GM18868 (cell line): ENCODE measurements at regions not wholly inside any gene's neighbourhood (a gene's known extent, or its start where the extent isn't known, plus 50 kb on each side); places are given as distances from the start of the nearest gene placed in this dataset.

Experiments used
- ATAC-seq: cut with Tn5 transposase; IDR thresholded peaks from one replicate; pipeline ENCODE4 v1.9.1; 2021; ENCODE audit warnings: mild to moderate bottlenecking, moderate library complexity; ENCODE audit not compliant: unreplicated experiment

GRCh38 chr5:2125171-2125900 is 242.6 kb upstream of the IRX4 start:
- no peak for ATAC-seq

DNA sequence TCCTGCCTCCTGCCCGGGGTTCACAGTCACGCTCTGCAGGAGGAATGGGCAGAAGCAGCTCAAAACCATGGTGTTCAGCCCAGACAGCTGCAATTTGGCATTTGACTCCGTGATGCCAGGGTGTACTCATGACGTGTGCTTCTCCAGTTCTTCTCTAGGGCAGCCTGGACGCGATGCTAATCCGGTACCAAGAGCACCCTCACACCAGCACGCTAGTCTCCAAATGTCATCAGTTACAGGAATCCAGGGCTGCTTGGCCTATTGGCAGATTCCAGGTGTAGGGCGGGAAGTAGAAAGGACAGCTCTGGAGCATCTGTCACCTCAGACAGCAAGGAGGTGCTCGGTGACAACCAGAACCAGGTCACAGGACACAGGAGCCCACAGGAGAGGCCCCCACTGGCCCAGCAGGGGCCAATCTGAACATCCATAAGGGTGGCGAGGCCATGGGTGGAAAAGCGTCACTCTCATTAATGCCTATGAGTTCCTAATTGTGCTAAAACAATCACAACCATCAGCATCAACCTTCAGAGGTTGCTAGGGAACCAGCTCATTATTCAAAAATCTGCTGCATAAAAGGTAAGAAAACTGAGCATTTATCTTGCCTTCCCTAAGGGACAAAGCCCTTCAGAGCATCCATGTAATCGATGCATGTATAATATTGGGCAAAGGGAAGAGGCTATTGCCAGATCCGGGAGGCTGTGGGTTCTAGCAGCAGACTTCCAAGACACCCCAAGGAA is 241.9 kb upstream of the IRX4 start:
- ATAC-seq: no peak

DNA sequence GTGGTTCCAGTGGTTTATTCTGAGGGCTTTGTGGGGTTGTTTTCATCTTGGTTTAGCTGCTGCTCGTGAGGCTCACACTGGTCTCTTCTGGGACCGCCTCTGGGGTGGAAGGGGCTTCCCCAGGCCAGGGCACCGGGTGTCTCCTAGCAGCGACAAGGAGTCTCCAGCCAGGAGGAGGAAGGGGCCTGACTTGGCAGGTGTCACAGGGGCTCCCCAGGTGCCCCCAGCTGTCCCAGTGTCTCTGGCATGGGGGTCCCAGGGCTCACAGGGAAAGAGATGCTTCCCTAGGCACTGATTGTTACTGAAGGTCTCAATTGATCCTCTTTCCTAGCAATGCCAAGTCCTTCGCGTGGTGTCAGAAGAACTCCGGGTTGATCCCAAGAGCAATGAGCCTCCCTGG is 241.1 kb upstream of the IRX4 start:
- no peak for ATAC-seq

DNA sequence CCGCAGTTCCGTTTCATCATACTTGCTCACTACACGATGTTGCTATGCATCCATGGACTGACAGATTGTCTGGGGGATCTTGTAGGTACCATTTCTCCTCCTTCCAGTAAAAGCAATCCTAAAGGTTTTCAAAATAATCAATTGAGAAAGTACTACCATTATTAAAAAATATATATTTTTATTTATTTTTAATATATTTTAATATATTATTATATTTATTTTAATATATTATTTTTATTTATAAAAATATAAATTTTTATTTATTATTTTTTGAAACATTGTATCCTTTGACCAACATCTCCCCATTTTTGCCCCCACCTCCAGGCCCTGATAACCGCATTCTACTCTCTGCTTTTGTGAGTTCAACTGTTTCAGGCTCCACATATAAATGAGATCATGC is 237.6 kb upstream of the IRX4 start:
- no peak for ATAC-seq

- ATAC-seq: no peak
Measured at GRCh38 chr5:2119573-2119972, 236.8 kb upstream of the IRX4 start.

- ATAC-seq: no peak
Measured at GRCh38 chr5:2113348-2114131, 230.8 kb upstream of the IRX4 start.

GRCh38 chr5:2112173-2113025 is 229.7 kb upstream of the IRX4 start:
- no peak for ATAC-seq

DNA sequence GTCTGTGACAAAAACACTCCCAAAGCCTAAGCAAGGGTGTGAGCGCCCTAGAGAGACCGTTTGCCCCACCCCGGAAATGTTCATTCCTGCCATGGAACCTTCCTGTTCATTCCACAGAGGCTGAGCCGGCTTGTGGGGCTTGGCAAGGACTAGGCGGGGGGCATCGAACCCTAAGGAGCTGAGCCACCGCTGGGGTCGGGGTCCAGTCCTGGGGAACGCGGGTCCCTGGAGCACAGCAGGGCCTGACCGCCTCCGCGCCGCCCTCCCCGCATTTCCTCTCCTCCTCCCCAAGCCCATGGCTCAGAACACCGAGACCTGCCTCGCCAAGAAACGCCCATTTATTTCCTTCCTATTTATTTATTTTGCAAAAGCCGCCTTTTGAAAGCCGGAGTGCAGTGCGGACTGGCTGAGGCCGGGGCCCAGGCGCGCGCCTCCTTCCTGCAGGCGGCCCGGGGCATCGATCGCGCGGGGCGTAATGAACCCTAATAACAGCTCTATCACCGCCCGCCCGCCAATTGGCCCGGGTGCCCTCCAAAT is 228.9 kb upstream of the IRX4 start:
- ATAC-seq: no peak

GRCh38 chr5:2110934-2111462 is 228.3 kb upstream of the IRX4 start:
- ATAC-seq: no peak

DNA sequence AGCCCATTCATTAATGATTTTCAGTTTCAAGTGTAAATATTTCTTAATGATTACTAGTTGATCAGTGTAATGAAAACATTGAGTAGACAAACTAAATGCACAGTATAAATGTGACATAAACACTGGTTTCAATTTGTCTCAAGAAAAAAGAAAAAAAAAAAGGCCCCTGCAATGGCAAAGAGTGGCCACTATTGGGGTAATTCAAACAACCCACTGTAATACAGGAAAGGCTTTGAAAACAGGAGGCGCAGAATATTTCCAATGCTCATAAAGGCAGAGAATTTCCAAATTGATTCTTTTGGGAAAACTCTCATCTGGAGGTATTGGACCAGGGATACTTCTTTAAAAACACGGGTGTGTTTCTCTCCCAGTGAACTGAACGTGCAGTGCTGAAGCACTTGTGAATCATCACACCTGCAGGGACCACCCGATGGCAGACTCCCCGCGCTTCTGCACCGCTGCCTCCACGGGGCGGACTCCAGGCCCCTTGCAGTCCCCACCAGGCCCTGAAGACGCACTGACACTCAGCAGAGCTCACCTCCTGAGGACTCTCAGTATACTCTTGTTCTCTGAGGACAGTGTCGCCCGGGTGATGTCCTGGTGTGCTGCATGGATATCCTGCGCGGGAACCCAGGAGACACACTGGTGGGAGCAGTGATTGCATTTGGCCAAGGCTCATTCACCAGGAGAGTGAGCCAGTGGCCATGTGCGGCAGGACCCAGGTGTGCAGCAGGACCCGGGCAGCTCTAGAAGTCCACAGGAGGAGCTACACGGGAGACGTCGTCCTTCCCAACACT is 227.6 kb upstream of the IRX4 start:
- no peak for ATAC-seq

GRCh38 chr5:2109566-2109965 is 226.8 kb upstream of the IRX4 start:
- no peak for ATAC-seq

DNA sequence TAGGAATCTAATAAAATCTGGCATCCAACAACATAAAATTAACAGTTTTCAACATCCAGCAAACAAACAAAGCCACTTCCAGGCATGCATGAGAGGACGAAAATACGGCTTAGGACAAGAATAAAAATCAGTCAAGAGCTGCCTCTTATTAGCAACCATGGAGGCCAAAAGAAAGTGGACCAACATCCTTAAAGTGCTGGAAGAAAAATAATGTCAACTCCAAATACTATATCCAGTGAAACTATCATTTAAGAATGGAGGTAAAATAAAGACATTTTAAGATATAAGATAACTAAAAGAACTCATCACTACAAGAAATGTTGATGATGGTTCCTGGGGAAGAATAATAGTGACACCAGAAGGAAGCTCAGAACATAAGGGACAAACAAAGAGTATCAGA is 224.0 kb upstream of the IRX4 start:
- no peak for ATAC-seq

- ATAC-seq: no peak
Measured at GRCh38 chr5:2105141-2105540, 222.4 kb upstream of the IRX4 start.

DNA sequence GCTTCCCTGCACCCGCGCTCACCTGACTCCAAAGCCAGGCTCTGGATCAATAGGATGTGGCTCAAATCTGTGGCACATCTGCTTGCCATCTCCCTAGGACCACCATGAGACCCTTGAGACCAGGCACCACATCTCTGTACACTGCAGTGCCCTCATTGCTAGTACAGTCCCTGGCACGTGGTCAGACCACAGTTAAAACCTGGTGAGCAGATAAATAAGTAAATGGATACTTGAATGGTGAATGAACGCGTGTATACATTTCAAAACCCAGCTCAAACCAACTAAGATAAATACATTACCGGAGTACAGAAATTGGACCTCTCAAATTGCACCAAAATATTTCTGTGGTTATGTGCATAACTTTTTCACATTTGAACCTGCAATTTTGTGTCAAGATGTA is 221.2 kb upstream of the IRX4 start:
- ATAC-seq: no peak

DNA sequence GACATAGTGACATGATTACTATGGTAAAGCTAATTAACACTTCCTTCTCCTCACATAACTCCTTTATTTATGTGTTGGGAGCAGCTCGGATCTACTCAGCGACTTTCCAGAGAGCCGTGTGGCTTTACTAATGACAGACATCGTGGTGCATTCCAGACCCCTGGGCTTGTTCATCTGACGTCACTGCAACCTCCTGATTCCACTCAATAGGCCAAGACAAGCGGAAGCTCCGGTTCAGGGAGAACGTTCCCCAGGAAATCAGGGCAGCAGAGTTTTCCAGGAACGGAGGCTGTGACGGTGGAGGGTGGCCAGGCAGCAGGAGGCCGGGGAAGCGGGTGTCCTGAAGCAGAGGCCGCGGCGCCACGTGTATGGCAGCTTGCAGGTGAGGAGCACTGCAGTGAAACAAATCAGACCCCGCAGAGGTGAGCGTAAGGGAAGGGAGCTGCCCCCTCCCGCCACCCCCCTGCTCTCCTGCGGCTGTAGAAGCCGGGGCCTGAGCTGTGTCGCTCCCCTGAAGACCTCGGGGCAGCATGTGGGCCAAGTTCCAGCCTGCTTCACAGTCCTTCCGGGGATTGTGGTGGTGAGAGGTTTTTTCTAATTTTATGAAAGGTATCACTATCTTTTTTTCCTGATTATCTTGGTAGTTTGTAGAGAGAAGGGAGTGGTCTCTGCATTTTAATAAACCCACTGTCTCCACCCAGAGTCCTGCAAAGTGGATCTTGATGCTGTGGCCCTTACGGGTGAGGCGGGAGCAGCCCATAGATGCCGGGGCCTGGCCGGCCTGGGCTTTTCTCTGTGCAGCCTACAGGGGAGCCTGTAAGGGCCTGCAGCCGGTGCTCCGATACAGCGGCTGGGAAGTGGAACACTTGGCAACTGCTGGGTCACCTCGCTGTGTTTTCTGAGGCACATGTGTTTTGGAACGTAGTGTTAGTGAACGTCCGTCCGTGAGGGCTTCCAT is 220.4 kb upstream of the IRX4 start:
- ATAC-seq: no peak

DNA sequence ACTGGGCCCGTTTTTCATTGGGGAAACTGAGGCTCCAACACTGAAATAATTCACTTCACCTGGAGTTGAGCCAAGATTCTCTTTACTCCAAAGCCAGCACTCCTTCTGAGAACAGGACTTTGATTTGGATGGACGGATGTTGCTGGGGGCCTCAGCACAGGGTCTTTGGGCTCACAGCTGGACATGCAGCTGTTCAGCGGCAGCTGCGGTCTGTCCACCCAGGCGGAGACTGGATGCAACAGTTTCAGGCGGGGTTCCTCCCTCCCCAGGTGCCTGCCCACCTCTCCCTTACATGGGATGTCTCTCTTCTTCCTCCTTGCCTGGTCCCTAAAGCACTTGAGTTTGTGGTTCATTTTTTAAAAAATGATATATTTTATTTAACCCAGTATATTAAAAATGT is 219.0 kb upstream of the IRX4 start:
- ATAC-seq: no peak

- ATAC-seq: no peak
Measured at GRCh38 chr5:2096887-2097505, 214.3 kb upstream of the IRX4 start.

DNA sequence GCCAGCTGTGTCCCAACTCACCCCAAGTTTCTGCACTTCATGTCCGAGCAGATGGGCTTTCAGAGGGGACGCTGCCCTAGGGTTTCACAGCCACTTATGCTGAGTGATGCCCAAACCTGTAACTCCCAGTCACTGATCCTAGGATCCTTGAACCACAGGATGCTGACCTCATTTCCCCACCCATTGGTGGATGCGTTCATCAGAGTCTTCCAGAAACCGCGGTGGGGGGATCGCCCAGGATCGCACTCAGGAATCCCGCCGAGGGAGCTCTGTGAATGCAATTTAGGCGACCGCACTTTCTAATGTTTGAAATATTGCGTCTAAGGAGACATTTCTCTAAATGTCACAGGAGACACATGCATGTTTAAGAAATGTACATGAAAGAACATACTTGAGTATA is 212.3 kb upstream of the IRX4 start:
- ATAC-seq: no peak
